ENCODE measurements at regions not wholly inside any gene's neighbourhood (a gene's known extent, or its start where the extent isn't known, plus 50 kb on each side); places are given as distances from the start of the nearest gene placed in this dataset.

- TF ChIP-seq, protein P1, sequence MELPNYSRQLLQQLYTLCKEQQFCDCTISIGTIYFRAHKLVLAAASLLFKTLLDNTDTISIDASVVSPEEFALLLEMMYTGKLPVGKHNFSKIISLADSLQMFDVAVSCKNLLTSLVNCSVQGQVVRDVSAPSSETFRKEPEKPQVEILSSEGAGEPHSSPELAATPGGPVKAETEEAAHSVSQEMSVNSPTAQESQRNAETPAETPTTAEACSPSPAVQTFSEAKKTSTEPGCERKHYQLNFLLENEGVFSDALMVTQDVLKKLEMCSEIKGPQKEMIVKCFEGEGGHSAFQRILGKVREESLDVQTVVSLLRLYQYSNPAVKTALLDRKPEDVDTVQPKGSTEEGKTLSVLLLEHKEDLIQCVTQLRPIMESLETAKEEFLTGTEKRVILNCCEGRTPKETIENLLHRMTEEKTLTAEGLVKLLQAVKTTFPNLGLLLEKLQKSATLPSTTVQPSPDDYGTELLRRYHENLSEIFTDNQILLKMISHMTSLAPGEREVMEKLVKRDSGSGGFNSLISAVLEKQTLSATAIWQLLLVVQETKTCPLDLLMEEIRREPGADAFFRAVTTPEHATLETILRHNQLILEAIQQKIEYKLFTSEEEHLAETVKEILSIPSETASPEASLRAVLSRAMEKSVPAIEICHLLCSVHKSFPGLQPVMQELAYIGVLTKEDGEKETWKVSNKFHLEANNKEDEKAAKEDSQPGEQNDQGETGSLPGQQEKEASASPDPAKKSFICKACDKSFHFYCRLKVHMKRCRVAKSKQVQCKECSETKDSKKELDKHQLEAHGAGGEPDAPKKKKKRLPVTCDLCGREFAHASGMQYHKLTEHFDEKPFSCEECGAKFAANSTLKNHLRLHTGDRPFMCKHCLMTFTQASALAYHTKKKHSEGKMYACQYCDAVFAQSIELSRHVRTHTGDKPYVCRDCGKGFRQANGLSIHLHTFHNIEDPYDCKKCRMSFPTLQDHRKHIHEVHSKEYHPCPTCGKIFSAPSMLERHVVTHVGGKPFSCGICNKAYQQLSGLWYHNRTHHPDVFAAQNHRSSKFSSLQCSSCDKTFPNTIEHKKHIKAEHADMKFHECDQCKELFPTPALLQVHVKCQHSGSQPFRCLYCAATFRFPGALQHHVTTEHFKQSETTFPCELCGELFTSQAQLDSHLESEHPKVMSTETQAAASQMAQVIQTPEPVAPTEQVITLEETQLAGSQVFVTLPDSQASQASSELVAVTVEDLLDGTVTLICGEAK (IDR thresholded peaks at IDR 0.05; ENCODE audit: borderline replicate concordance), result no peak
These were observed 1232.8 kb downstream of the NCAM2 start (continued) for GRCh38 chr21:22231013-22231412.

DNA sequence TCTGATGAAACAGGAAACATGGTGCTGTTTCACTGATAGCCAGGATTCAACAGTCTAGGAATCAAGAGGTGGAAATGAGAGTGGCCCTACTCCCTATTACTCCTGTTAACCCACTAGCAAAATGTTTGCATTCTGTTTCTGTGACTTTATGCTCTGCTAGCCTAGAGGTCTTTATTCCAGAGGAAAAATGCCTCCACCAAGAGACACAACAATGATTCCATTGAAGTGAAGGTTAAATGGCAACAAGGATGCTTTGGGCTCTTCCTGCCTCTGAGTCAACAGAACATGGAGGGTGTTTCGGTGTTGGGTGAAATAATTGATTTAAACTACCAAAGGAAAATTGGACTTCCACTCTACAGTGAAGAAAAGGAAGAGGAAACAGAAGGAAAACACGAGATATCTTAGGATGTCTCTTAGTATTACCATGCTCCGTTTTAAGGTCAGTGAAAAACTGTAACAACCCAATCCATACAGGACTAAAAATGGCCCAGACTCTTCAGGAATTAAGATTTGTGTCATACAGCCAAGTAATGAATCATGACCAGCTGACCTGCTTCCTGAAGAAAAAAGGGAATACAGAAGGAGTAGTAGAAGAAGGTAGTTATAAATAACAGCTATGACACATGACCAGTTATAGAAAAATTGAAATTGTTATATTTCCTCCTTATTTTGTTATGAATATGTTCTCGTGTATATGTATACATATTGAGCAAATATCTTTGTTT lies 1237.8 kb downstream of the NCAM2 start:
- Histone ChIP-seq H3K4me2 (ENCODE audit: control insufficient read depth, insufficient read depth) (no peak overlapping the region), H3K36me3 (ENCODE audit: control insufficient read depth in 2 of 2, insufficient read depth in 2 of 2, low read length in 1 of 2) (no peaks in the 10 kb centered on the region), H3K27ac (ENCODE audit: control insufficient read depth, insufficient read depth) (no peak overlapping the region), H3K9ac (ENCODE audit: control insufficient read depth, insufficient read depth, low read length) (no peak overlapping the region), H3K4me1 (ENCODE audit: control insufficient read depth, insufficient read depth, low read length) (no peaks in the 10 kb centered on the region), H3K4me3 (no peak overlapping the region), H2AFZ (ENCODE audit: control insufficient read depth, low read depth, low read length) (no peak overlapping the region), H4K20me1 (ENCODE audit: control insufficient read depth, insufficient read depth) (no peaks in the 10 kb centered on the region), H3K27me3 (replicated peaks in 1 of 2; ENCODE audit: control insufficient read depth in 2 of 2, insufficient read depth in 2 of 2, low read length in 1 of 2) (no peaks in the 10 kb centered on the region), H3K9me3 (replicated peaks; ENCODE audit: control insufficient read depth, insufficient read depth, low read length) (no peaks in the 10 kb centered on the region; the same call in 2 of the 3 replicates), H3K79me2 (ENCODE audit: control insufficient read depth, insufficient read depth, low read length) (no peaks in the 10 kb centered on the region)
- ChIA-PET POLR2A (no interaction called here), SMC1A (ENCODE audit: uncharacterized antibody, unreplicated experiment) (no interaction called here), CTCF (no interaction called here), RAD21 (ENCODE audit: unreplicated experiment) (no interaction called here)
- FAIRE-seq, result no peak
- no peak for TF ChIP-seq SMAD5 (IDR thresholded peaks at IDR 0.05; ENCODE audit: low read depth)
- no peak for TF ChIP-seq HSF1 (IDR thresholded peaks at IDR 0.05; ENCODE audit: low read depth, low read length)
- TF ChIP-seq BCL11A (IDR thresholded peaks at IDR 0.05; ENCODE audit: low read depth, low read length), result no peak
- TF ChIP-seq MTA2 (IDR thresholded peaks at IDR 0.05; ENCODE audit: low read depth), result no peak
- DNase-seq (ENCODE audit: low read depth, low spot score), result no peak
- in situ Hi-C loops (cut with MboI) (no loop called here), intact Hi-C loops (cut with micrococcal nuclease; ENCODE audit: unreplicated experiment) (no loop called here)
- BruUV-seq (replicated peaks), result no TSS peak
- ATAC-seq, result no peak
- WGBS (ENCODE audit: insufficient coverage, insufficient replicate concordance, low lambda C conversion rate, missing lambda C conversion rate), result 16% methylated on average over 4 of the region's 4 CpGs
